Activated CD4-positive, alpha-beta T cell treated with anti-CD3 and anti-CD28 coated beads, Interleukin-2, Interleukin-6, amounts not matched to agents 100 ng/mL and 50 ng/mL, durations not matched to agents 16 hours and 8 hours (primary cell): ENCODE measurements at regions not wholly inside any gene's neighbourhood (a gene's known extent, or its start where the extent isn't known, plus 50 kb on each side); places are given as distances from the start of the nearest gene placed in this dataset.

Source experiments
- DNase-seq: peaks from one replicate; pipeline ENCODE4 v3.0.0-alpha.2; 2020

DNA sequence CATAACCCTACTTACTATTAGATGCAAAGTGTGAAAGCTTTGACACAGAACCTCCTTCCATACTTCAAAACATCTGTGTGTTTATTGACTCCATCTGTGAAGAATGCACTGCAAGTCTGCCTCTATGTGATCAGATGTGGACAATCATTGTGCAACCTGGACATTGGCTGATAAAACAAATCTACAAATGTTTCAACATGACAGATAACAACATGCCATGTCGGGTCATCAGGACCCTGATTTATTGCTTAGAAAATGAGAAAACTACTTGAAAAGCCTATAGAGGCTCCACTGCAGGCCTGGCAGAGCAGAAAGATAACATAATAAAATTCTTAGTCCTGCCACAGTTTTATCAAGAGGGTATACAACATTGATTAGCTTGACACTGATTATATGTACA, 1286.4 kb downstream of the GRIK2 start:
- no peak for DNase-seq

DNA sequence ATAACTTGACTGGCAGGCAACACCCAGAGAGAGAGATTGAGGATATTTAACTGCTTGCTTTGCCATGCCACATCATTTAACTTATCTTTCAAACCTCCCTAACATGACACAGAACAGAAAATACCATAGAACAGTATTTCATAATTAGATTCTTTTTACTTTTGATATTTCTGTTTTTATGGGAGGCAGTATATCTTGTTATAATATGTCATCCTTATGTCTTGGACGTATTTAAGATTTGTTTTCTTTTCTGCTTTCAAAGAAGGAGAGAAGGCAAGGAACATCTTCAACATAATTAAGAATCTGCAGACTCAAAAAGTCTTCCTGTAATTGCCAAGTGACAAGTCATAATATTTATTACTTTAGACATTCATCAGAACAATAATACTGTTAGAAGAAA, 1283.7 kb downstream of the GRIK2 start:
- DNase-seq: no peak

DNA sequence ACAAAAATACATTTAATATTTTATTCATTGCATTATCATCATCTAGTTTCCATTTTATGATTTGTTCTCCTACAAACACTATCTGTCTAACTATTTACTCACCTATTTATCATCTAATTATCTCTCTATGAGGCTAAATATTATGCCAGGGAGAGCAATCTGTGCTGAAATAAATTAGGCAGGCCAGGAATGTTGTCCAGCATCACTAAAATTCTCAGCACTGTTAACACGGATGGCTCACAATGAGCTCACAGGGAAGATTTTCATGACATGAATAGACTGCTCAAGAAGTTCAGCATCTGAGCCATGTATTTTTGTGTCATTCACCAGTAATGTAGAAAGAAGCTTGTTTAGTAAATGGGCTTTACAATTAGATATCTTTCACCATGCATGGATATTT, 1277.2 kb downstream of the GRIK2 start:
- DNase-seq: no peak

DNA sequence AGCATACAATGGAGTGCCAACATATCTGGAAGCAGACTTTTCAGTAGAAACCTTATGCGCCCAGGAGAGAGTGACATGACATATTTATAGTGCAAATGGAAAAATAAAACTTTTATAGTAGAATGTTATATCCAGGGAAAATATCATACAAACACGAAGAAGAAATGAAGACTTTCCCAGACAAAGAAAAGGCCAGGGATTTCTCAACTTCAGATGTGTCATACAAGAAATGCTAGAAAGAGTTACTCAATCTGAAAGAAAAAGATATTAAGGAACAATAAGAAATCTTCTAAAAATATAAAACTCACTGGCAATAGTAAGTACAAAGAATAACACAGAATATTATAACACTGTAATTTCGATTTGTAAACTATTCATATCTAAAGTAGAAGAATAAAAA, 1269.3 kb downstream of the GRIK2 start:
- no peak for DNase-seq

DNA sequence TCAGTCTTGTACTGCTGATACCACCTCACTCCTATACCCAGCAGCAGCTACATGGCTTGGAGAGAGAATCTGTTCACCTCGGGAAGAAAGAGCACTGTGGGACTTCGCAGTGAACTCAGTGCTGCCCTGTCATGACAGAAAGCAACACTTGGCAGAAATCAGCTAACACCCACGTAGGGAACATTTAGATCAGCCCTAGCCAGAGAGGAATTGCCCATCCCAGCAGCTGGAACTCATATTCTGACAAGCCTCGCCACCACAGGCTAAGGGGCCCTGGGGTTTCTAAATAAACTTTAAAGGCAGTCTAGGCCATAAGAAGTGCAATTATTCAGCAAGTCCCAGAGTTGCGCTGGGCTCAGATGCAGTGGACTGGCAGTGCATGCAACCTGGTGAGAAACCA, 1266.8 kb downstream of the GRIK2 start:
- no peak for DNase-seq

DNA sequence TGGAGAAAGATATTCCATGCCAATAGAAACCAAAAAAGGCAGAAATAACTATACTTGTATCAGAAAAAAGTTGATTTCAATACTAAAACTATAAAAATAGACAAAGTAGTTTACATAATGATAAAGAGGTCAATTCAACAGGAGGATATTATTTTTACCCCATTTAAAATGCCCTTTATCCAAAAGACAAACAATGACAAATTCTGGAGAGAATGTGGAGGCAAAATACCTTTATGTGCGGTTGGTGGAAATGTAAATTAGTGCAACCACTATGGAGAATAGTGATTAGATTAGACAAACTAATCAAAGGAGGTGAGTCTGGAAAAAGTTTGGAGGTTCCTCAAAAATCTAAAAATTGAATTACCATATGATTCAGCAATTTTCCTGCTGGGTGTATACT, 1262.3 kb downstream of the GRIK2 start:
- no peak for DNase-seq

DNA sequence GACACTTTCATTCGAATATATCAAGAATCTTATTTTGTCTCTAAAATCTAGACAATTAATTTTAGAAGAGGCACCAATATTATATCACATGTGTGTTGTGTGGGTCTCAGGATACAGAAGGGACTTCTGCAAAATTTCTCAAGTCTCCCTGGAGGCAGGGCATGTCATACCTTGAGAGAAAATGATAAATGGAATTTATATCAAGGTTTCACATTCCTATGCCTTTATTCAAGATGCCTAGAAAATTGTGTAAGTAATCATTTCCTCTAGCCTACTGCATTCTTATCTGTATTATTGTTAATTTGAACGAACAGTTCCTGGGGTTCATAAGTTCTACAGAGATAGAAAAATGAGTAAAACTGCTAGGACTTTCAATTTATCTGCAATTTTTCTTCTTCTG, 1247.9 kb downstream of the GRIK2 start:
- no peak for DNase-seq

DNA sequence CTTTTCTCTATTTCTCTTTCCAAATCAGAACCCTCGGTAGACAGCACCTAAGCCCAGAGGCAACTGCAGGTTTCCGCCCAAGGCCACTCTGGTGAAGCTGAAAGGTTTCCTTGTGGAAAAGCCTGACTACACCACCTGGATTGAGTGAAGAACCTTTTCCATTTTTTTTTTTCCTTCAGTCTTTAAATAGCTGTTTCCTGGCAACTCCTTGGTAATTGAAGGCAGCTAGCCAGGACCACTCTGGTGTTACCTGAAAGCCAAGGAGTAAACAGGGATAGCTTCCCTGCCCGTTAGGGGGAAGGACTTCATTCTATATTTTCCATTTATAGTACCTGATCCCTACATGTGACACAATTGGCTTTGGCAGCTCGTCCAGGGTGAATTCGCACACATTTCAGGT, 1238.4 kb downstream of the GRIK2 start:
- no peak for DNase-seq

DNA sequence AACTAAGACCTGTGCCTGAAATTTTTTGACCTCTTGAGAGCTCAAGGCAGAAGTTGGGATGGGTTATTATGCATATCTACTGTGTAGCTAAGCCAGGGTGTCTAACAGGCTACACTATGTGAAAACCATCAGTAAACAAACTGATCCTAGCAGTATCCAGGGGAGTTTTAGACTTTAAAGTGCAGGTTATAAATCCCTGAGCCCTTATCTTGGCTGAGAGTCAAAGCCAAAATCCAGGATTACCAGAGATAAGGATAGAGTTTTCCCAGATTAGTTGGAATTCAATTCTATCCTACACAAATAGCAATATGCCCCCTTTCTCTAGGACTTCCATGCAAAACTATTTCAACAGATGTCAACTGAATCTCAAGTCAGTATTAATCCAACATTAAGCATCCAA, 1229.7 kb downstream of the GRIK2 start:
- no peak for DNase-seq

DNA sequence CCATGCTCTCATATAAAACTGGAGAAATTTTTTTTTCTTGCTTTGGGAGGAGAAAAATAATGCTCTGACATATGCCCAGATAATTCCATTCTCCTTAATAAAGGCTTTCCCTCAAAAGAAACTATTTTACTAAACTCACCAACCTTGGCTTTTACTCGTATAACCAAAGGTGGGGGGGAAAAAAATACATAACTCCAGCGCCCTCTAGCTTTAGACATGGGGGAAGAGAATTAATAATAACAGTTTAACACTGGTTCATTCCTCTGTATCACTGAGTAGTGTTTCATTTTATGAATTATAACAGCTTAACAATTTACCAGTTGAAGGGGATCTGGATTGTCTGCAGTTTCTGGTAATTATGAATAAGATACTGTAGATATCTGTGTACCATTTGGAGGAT, 1226.1 kb downstream of the GRIK2 start:
- DNase-seq: no peak

DNA sequence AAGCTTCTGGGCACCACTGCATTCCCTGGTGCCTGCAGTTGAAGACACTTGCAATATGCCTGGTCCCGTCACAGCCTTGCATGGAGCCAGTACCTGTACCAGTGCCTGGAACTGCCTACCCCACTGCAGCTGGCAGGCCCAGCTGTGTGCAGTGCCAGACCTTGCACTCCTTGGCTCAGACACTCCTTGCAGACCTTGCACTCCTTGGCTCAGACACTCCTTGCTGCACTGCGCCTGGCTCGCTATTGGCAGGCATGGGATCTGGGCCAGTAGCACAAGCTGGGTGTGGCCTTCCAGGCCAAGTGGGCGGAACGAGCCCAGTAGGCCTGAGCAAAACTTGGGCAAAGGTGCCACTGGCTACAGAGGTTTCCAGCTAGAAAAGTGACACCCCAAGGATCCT, 1189.1 kb downstream of the GRIK2 start:
- no peak for DNase-seq

DNA sequence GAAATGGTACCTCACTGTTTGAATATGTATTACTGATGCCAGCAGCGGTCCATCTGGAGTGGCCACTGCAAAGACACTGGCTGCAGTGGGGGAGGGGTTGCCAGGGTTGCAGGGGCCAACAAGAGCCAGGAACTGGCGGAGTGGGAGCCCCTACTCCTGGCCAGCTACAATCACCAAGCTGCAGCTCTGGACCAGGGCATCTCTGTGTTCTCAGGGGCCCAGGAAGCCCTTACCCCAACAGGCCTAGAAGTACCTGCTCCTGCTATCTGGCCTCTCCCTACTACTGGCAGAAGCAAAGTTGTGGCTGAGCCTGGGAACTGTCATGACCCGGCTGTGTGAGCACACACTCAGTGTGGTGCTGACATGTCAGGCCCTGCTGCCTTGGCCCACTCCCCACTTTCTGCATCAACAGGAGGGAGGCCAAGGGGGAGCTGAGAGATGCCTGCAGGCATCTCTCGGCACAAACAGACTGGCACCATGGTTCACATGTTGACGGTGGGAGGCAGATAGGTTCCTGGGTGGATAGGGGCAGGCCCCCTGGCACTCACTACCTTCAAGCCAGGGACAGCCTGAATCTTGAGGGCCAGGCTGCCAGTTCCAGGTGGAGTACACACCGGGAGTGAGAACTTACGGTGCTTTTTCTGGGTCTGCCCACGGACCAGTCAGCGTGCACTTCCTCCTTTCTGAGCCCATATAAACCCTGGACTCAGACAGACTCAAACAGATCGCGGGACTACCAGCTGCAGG, 1188.0 kb downstream of the GRIK2 start:
- DNase-seq: no peak

DNA sequence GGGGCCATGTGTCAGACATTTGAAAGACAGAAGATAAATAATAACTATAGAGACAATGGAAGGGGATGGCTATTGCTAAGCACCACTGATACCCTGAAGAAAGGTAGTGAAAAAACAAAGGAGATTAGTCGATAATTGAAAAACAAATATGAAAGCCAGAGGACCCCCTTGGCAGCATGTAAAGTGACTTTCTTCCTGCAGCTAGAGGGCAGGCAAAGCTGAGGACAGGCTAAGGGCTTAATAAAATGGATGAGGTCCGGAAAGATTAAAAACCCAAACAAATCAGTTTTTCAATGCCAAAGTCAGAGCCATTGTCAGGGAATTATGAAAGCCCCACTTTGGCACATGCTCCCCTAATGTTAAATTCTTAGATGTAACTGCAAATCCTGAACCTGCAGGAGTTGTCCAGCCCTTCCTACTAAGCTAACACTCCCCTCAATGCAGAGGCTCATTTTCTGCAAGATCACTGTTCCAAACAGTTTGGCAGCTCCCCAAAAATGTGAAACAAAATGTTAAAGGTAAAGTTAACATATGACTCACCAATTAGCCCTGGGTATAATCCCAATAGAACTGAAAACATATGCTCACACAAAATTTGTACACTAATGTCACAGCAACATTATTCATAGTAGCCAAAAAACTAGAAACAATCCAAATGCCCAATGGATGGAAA, 1177.9 kb downstream of the GRIK2 start:
- no peak for DNase-seq

DNA sequence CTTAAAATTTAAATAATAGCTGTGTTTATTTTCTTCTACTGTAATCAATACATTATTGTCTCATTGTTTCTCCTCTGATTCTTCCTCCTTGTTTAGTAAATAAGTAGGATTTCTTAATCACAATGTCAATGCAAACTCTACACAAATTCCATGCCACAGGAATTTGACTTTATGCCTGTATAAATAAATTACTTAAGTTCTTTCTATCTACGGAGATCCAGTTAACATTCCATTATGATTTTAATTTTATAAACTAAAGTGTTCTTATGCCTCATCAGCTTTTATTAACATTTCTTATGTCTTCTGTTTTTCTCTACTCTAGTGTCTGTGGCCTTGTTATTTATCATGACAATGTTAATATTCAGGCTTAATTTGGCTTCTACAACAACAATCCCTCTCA, 1169.2 kb downstream of the GRIK2 start:
- DNase-seq: no peak

DNA sequence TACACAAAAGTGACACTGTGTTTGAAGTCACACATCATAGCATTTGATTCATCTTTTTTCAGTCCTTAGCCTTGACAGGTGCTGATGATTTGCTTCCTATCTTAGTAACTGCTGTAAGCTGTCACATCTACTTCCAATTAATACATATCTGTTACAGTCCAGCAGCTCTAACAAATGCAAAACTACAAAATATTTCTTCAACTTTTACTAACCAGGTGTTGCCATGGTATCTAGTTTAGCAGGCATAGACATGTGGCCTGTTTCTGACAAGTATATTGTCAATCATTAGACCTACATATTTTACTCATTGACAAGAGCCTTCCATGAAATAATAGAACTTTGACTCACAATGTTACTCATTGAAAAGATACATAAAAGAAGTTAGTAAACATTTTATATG, 1159.7 kb downstream of the GRIK2 start:
- DNase-seq: no peak

DNA sequence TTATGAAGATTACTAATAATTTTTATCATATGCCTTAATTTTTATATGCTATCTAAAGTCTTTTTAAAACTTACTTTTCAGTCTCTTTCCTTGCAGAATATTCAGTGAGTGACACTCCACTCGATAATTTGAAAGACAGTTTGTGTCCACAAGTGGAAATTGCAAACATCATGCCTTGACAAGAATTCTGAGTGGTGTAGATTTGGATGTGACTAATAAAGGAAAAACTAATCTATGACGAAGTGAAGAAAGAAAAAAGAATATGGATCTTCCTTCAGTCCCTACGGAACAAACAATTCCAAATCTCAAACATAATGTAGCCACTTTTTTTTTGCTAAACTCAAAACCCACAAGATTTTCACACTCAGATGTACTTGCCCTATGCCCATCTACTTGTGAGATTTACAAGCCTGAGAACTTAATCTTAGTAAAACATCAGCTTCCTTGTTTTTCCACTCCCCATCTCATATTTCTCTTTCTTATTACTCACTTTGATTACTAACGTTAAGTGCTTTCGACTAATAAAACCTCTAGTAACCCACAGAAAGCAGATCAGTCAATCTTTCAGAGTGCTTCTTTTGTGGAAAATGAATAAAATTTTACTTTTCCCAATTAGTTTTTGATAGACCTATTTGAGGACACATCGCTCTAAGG, 1155.8 kb downstream of the GRIK2 start:
- DNase-seq: no peak

DNA sequence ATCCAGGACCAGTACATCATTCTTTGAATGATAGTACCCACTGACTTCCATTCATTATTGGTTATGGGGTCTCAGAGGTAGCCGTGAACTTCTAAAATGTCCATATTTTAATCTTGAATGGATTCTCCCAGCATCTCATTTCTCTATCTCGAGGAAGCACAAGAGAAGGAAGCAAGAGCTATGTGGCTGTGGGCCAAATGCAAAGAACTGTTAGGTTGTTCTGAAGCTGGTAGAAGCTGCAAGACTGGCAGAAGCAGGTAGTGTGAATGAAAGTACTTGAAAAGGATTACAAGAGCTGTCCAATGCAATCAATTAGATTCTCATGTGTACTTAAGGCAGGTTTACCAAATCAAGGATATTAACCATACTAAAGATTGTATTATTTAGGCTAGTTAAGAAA, 1131.8 kb downstream of the GRIK2 start:
- DNase-seq: no peak

DNA sequence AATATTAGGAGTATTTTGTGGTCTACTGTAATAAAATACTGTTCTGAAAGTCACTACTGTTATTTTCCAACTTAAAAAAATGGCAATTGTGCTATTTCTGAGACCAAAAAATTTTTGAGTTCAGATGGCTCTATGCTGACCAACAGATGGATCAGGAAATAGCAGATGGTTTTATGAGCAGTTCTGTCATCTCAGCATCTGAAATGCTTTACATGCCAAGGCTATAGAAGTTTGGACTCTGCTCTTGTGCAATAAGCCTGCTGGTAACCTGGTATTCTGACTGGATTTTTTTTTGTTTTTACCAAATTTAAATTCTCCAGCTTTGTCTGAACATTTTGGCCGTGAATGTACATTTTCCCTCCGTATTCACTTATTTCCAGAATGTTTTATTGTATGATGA, 1127.5 kb downstream of the GRIK2 start:
- DNase-seq: no peak

DNA sequence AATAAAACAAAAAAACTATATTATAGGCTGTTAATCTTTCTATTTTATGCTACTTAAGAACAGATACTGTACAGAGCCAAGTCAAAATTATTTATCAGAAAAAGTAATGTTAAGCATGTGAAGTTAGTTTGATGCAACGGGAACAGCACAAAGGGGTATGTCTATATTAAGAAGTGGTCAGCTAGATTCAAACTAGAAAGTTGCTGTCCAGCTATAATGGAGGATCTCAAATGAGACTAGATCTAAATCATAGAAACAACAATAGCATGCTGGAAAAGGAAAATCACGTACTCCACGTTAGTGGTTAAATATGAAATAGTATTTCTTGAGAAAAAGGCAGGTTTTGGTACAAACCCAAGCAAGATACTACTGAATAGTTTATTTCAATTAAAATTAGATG, 1124.0 kb downstream of the GRIK2 start:
- no peak for DNase-seq

DNA sequence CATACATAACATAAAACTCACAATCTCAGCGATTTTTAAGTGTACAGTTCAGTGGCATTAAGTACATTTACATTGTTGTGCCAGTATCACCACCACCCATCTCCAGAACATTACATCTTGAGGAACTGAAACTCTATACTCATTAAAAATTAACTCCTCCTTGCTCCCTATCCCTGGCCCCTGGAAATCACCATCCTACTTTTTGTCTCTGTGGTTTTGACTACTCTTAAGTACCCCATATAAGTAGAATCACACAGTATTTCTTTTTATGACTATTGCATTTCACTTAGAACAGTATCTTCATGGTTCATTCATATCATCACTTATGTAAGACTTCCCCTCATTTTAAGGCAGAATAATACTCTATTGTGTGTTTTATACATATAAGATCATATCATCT, 1108.1 kb downstream of the GRIK2 start:
- DNase-seq: no peak

DNA sequence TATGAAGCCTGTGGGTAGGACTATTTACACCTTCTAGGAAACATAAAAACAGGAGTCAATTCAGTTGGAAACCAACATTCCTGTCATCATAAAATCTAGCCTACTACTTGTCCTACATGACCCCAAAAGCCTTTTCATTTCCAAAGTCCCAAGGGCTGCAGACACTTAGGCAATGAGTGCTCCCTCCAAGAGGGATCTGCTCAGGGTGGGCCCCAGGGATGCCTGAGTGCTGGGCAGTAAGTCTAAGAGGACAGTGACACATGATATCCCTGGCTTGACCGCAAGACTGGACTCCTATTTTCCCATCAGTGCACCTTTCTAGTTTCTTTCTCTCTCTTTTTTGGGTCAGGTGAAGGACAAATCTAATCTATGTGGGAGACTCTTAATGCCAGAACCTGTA, 1101.3 kb downstream of the GRIK2 start:
- no peak for DNase-seq

DNA sequence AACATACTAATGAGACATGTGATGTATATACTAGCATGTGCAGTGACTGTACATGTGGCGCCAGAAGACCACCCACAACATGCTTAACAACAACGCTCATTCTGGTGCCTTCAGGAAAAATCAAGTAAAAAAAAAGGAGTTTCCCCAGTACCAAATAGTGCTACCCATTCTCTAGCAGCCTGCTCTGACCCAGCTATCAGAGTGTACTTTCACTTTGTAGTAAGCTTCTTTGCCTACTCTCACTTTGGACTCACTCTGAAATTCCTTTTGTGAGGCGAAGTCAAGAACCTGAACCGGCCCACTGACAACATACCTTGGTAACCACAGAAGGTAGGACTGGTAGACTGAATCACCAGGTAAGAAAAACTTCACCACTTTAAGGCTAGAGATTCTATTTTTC, 1100.0 kb downstream of the GRIK2 start:
- no peak for DNase-seq

DNA sequence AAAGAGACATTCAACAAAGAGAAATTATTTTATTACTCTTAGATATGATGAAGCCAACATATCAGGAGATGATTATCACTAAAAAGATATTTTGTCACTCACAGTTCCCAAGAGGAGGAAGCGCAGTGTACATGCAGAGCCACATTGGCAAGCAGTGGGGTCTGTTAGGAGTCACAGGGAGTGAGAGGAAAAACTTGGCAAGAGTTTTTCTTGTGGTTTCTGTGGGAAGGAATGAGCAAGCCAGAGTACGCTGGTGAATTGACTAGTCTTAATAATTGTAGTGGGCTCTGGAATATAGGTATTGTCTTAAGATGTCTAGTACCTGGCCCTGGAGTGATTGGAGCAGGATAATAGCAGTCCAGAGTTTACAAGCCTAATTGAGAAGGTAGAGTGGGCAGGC, 1095.2 kb downstream of the GRIK2 start:
- no peak for DNase-seq

DNA sequence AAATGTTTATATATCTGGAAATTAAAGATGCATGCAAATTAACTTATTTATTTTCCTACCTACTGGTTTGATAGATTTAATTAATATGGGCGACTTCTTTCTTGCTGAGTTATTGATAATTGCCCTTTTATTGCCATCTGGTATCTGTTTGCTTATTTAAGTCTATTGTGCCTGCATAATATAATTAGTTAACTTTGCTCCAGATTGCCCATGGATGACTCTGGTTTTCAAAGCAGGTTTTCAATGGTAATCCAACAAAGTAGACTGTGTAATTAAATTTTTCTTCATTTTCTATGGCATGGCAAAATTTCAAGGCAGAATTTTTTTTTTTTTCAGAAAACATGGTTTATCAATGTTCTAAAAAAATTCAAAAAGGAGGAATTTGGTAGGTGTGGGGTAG, 1092.0 kb downstream of the GRIK2 start:
- no peak for DNase-seq
